CD14-positive monocyte (primary cell): ENCODE measurements at regions not wholly inside any gene's neighbourhood (a gene's known extent, or its start where the extent isn't known, plus 50 kb on each side); places are given as distances from the start of the nearest gene placed in this dataset.

Experiments used
- DNase-seq, 3 donors: peaks; one replicate each; pipeline ENCODE4 v3.0.0-alpha.2; 2011 to 2022
- H2AFZ ChIP-seq: 2 replicates; pipeline ENCODE4 v1.6.0; 2012; ENCODE audit warnings: mild to moderate bottlenecking, low read depth, low read length, inconsistent platforms; ENCODE audit not compliant: insufficient read depth, poor library complexity, severe bottlenecking
- H3K27ac ChIP-seq, 2 donors: 1 replicate in 1 of 2; 2 replicates in 1 of 2; pipeline ENCODE4 v1.5.1; 2012 to 2013; ENCODE audit warnings: low read length in 2 of 2, control low read depth in 1 of 2, inconsistent platforms in 1 of 2, low read depth in 1 of 2, mild to moderate bottlenecking in 1 of 2
- H3K27me3 ChIP-seq, 2 donors: one replicate each; pipeline versions ENCODE4 v1.6.0 to v1.6.1; 2011 to 2013; ENCODE audit warnings: low read length in 2 of 2; ENCODE audit not compliant: control insufficient read depth in 2 of 2, insufficient read depth in 2 of 2
- H3K36me3 ChIP-seq, 2 donors: replicated peaks in 1 of 2; 1 replicate in 1 of 2; 2 replicates in 1 of 2; pipeline versions ENCODE4 v1.5.1 to v1.6.1; 2012 to 2013; ENCODE audit warnings: low read length in 2 of 2, control low read depth in 1 of 2, inconsistent platforms in 1 of 2, mild to moderate bottlenecking in 1 of 2; ENCODE audit not compliant: insufficient read depth in 2 of 2, control insufficient read depth in 1 of 2
- H3K4me1 ChIP-seq, 2 donors: 1 replicate in 1 of 2; 2 replicates in 1 of 2; pipeline versions ENCODE4 v1.5.1 to v1.6.1; 2012 to 2013; ENCODE audit warnings: low read length in 2 of 2, control low read depth in 1 of 2, inconsistent platforms in 1 of 2, mild to moderate bottlenecking in 1 of 2, moderate library complexity in 1 of 2; ENCODE audit not compliant: insufficient read depth in 2 of 2, control insufficient read depth in 1 of 2
- H3K4me2 ChIP-seq: replicated peaks from 2 replicates; pipeline ENCODE3; 2012; ENCODE audit warnings: low read length, moderate library complexity, mild to moderate bottlenecking; ENCODE audit not compliant: poor library complexity, severe bottlenecking; ENCODE audit errors: extremely low read depth
- H3K4me3 ChIP-seq, 3 experiments: fragments of 200-600 bp in 1 of 3; sonication (generic) in 1 of 3; replicated peaks in 1 of 3; 1 replicate in 2 of 3; 2 replicates in 1 of 3; pipeline ENCODE4 v1.5.1; 2011 to 2013; ENCODE audit warnings: low read length in 3 of 3, mild to moderate bottlenecking in 3 of 3, control low read depth in 2 of 3, low read depth in 2 of 3, inconsistent platforms in 1 of 3, moderate library complexity in 1 of 3
- H3K79me2 ChIP-seq: 2 replicates; pipeline ENCODE4 v1.6.0; 2012; ENCODE audit warnings: mild to moderate bottlenecking, control low read depth, inconsistent platforms, low read length, moderate library complexity; ENCODE audit not compliant: insufficient read depth
- H3K9ac ChIP-seq: 2 replicates; pipeline ENCODE4 v1.6.0; 2017; ENCODE audit warnings: low read length, mild to moderate bottlenecking; ENCODE audit not compliant: insufficient read depth, poor library complexity, severe bottlenecking
- H3K9me3 ChIP-seq, 2 donors: replicated peaks in 1 of 2; 1 replicate in 1 of 2; 2 replicates in 1 of 2; pipeline versions ENCODE4 v1.5.1 to v1.6.1; 2012 to 2013; ENCODE audit warnings: low read length in 2 of 2, control low read depth in 1 of 2; ENCODE audit not compliant: control insufficient read depth in 1 of 2, insufficient read depth in 1 of 2
- H4K20me1 ChIP-seq: 2 replicates; pipeline ENCODE4 v1.6.0; 2012; ENCODE audit warnings: mild to moderate bottlenecking, low read length, control low read depth, moderate library complexity; ENCODE audit not compliant: insufficient read depth
- H3K27ac Mint-ChIP-seq, 7 donors: one replicate each; pipeline ENCODE4 v1.8.0; 2020; ENCODE audit warnings: mild to moderate bottlenecking in 7 of 7, mixed read lengths in 7 of 7, moderate library complexity in 6 of 7, inconsistent platforms in 2 of 7
- H3K27me3 Mint-ChIP-seq, 3 donors: one replicate each; pipeline ENCODE4 v1.8.0; 2021 to 2022; ENCODE audit warnings: low read depth in 3 of 3, mild to moderate bottlenecking in 3 of 3, mixed read lengths in 3 of 3, moderate library complexity in 3 of 3, inconsistent platforms in 1 of 3
- H3K36me3 Mint-ChIP-seq, 2 donors: one replicate each; pipeline ENCODE4 v1.8.0; 2020; ENCODE audit warnings: mixed read lengths in 2 of 2, inconsistent platforms in 1 of 2, mild to moderate bottlenecking in 1 of 2
- H3K4me1 Mint-ChIP-seq: one replicate; pipeline ENCODE4 v1.8.0; 2020; ENCODE audit warnings: mild to moderate bottlenecking, mixed read lengths
- H3K4me3 Mint-ChIP-seq, 2 donors: one replicate each; pipeline ENCODE4 v1.8.0; 2020; ENCODE audit warnings: mild to moderate bottlenecking in 2 of 2, mixed read lengths in 2 of 2, moderate library complexity in 1 of 2
- H3K9me3 Mint-ChIP-seq, 7 donors: one replicate each; pipeline ENCODE4 v1.8.0; 2020 to 2022; ENCODE audit warnings: mixed read lengths in 7 of 7, mild to moderate bottlenecking in 6 of 7, moderate library complexity in 6 of 7, inconsistent platforms in 2 of 7
- WGBS: methylation state at CpG from one replicate; pipeline ENCODE4 v1.1.5; 2013; ENCODE audit warnings: missing lambda C conversion rate; ENCODE audit not compliant: insufficient coverage; 5-methylcytosine and 5-hydroxymethylcytosine counted together
- intact Hi-C, 2 donors: fragments of 100-400 bp; cut with micrococcal nuclease; formaldehyde crosslinking; loops; one replicate each; pipeline versions ENCODE4 v1.15.0 to v1.15.1; 2023
- TF ChIP-seq, protein P1 (sequence below): fragments of 200-600 bp; IDR thresholded peaks from one replicate; pipeline ENCODE4 v1.8.0; 2022; ENCODE audit warnings: antibody characterized with exemption, mild to moderate bottlenecking

GRCh38 chr1:38253314-38253713, 206.7 kb upstream of the POU3F1 start:
- peaks cover 4 to 9% (median 7%) of the 10 kb centered on the region in 3 donors for H3K27me3 Mint-ChIP-seq
- H3K27ac Mint-ChIP-seq, result no peak overlapping the region
- Histone ChIP-seq H3K27me3 (no peaks in the 10 kb centered on the region), H3K4me1 (no peaks in the 10 kb centered on the region), H3K36me3 (no peaks in the 10 kb centered on the region), H3K4me3 (no peak overlapping the region), H3K27ac (no peak overlapping the region), H4K20me1 (no peaks in the 10 kb centered on the region), H3K9me3 (no peaks in the 10 kb centered on the region), H3K79me2 (no peaks in the 10 kb centered on the region), H3K4me2 (no peak overlapping the region), H3K9ac (no peak overlapping the region), H2AFZ (no peak overlapping the region)
- no peaks in the 10 kb centered on the region for H3K4me1 Mint-ChIP-seq
- no peak for DNase-seq
- no peak overlapping the region for H3K4me3 Mint-ChIP-seq
- H3K9me3 Mint-ChIP-seq, result peaks cover 0 to 4% (median 0%) of the 10 kb centered on the region in 7 donors
- H3K36me3 Mint-ChIP-seq, result no peaks in the 10 kb centered on the region
- 80% methylated on average over 1 of the region's 2 CpGs for WGBS
- intact Hi-C loops, result no loop called here
- TF ChIP-seq, protein P1, sequence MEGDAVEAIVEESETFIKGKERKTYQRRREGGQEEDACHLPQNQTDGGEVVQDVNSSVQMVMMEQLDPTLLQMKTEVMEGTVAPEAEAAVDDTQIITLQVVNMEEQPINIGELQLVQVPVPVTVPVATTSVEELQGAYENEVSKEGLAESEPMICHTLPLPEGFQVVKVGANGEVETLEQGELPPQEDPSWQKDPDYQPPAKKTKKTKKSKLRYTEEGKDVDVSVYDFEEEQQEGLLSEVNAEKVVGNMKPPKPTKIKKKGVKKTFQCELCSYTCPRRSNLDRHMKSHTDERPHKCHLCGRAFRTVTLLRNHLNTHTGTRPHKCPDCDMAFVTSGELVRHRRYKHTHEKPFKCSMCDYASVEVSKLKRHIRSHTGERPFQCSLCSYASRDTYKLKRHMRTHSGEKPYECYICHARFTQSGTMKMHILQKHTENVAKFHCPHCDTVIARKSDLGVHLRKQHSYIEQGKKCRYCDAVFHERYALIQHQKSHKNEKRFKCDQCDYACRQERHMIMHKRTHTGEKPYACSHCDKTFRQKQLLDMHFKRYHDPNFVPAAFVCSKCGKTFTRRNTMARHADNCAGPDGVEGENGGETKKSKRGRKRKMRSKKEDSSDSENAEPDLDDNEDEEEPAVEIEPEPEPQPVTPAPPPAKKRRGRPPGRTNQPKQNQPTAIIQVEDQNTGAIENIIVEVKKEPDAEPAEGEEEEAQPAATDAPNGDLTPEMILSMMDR, result no peak

DNA sequence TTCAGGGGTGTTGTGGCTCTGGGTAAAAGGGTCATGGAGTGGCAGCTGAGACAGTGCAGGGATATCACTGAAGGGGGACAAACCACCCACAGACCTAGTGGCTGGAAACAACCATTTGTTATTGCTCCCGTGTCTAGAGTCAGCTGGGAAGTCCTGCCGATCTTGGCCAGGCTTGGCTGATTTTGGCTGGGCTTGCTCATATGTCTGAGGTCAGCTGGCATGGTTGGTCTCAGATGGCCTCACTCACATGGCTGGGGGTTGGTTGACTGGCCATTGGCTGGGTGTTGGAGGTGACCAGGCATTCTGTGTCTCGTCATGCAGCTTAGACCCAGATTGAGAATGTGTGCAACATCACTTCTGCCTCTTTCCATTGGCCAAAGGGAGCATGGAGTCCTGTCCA, 203.8 kb upstream of the POU3F1 start:
- no peaks in the 10 kb centered on the region for H4K20me1 ChIP-seq
- no peaks in the 10 kb centered on the region for H3K36me3 Mint-ChIP-seq
- H3K9me3 Mint-ChIP-seq, result peaks cover 0 to 4% (median 0%) of the 10 kb centered on the region in 7 donors
- no peak for DNase-seq
- TF ChIP-seq, protein P1, result no peak
- no peak overlapping the region for H3K9ac ChIP-seq
- no peak overlapping the region for H3K4me3 Mint-ChIP-seq
- H3K79me2 ChIP-seq, result no peaks in the 10 kb centered on the region
- no peaks in the 10 kb centered on the region for H3K27me3 ChIP-seq
- H3K36me3 ChIP-seq, result no peaks in the 10 kb centered on the region
- H3K27me3 Mint-ChIP-seq, result peaks cover 3 to 9% (median 9%) of the 10 kb centered on the region in 3 donors
- H3K4me2 ChIP-seq, result no peak overlapping the region
- H3K27ac Mint-ChIP-seq, result no peak overlapping the region
- no peaks in the 10 kb centered on the region for H3K4me1 ChIP-seq
- no peaks in the 10 kb centered on the region for H3K9me3 ChIP-seq
- H3K4me3 ChIP-seq, result no peak overlapping the region
- no peak overlapping the region for H2AFZ ChIP-seq
- no CpG with 5 or more reads among the region's 3 CpGs for WGBS
- intact Hi-C loops, result no loop called here
- no peak overlapping the region for H3K27ac ChIP-seq
- H3K4me1 Mint-ChIP-seq, result no peaks in the 10 kb centered on the region
